Left cardiac atrium (tissue), 4 donors: ENCODE measurements at regions not wholly inside any gene's neighbourhood (a gene's known extent, or its start where the extent isn't known, plus 50 kb on each side); places are given as distances from the start of the nearest gene placed in this dataset.

Experiments used
- ATAC-seq, 2 donors: fragments of 200-7000 bp; cut with Tn5 transposase; one replicate each; pipeline ENCODE4 v1.9.1; 2020; ENCODE audit warnings: mild to moderate bottlenecking in 2 of 2, moderate library complexity in 2 of 2
- DNase-seq: peaks from one replicate; pipeline ENCODE4 v3.0.0-alpha.2; 2020
- intact Hi-C, 2 donors: fragments of 100-400 bp; cut with DNase I; formaldehyde crosslinking; loops; one replicate each; pipeline versions ENCODE4 v1.14.1 to v1.15.1; 2022 to 2023
- donor health status: DM: no; HTN: yes; CAD: no.
- donor health status: DM: no; HTN: yes; CAD: no; lungs with severe emphysema.
- donor health status: DM: yes; HTN: yes; CAD: no.
- donor health status: Dilated cardiomyopathy.

- intact Hi-C loops = no loop called here
- DNase-seq = no peak
Observed at GRCh38 chr3:61311044-61311443, 59.8 kb upstream of the FHIT start.

GRCh38 chr3:61315871-61316270, 64.6 kb upstream of the FHIT start:
- ATAC-seq (peak; percentile 34 to 59), DNase-seq (peak; percentile 16)
- intact Hi-C loops = no loop called here

More at GRCh38 chr3:61311044-61311443, 59.8 kb upstream of the FHIT start:
- no peak for ATAC-seq

- DNase-seq = no peak
- no peak for ATAC-seq
- intact Hi-C loops = no loop called here
Observed at GRCh38 chr3:61323094-61323493, 71.8 kb upstream of the FHIT start.

- DNase-seq (no peak), ATAC-seq (no peak)
- intact Hi-C loops = no loop called here
Observed at GRCh38 chr3:61331929-61332552, 80.8 kb upstream of the FHIT start.

GRCh38 chr3:61333192-61333961, 82.1 kb upstream of the FHIT start:
- ATAC-seq (no peak), DNase-seq (no peak)
- intact Hi-C loops = no loop called here

GRCh38 chr3:61334783-61335182, 83.5 kb upstream of the FHIT start:
- no peak for DNase-seq
- no peak for ATAC-seq
- intact Hi-C loops = no loop called here

- ATAC-seq (no peak), DNase-seq (no peak)
- intact Hi-C loops = no loop called here
Observed at GRCh38 chr3:61340931-61341461, 89.7 kb upstream of the FHIT start.

GRCh38 chr3:61343543-61343942, 92.3 kb upstream of the FHIT start:
- intact Hi-C loops = no loop called here
- DNase-seq (no peak), ATAC-seq (no peak)

- ATAC-seq (no peak), DNase-seq (no peak)
- intact Hi-C loops = no loop called here
Observed at GRCh38 chr3:61345020-61345419, 93.8 kb upstream of the FHIT start.

GRCh38 chr3:61347981-61348380, 96.7 kb upstream of the FHIT start:
- no peak for DNase-seq
- no peak for ATAC-seq
- intact Hi-C loops = no loop called here

GRCh38 chr3:61349717-61350116, 98.5 kb upstream of the FHIT start:
- intact Hi-C loops = no loop called here
- ATAC-seq = no peak
- DNase-seq = no peak

- no peak for DNase-seq
- ATAC-seq = no peak
- intact Hi-C loops = no loop called here
Observed at GRCh38 chr3:61350782-61351309, 99.6 kb upstream of the FHIT start.

- ATAC-seq = no peak
Observed at GRCh38 chr3:61352306-61352705, 101.1 kb upstream of the FHIT start.

GRCh38 chr3:61353382-61353781, 102.1 kb upstream of the FHIT start:
- ATAC-seq (peak in 1 of 2 donors; percentile 29), DNase-seq (no peak)
- intact Hi-C loops = no loop called here

More at GRCh38 chr3:61352306-61352705, 101.1 kb upstream of the FHIT start:
- intact Hi-C loops = no loop called here
- DNase-seq = no peak

- DNase-seq (no peak), ATAC-seq (no peak)
- intact Hi-C loops = no loop called here
Observed at GRCh38 chr3:61354604-61355003, 103.4 kb upstream of the FHIT start.

- DNase-seq = no peak
- no peak for ATAC-seq
- intact Hi-C loops = no loop called here
Observed at GRCh38 chr3:61356685-61357084, 105.4 kb upstream of the FHIT start.

- intact Hi-C loops = no loop called here
- no peak for ATAC-seq
- DNase-seq = no peak
Observed at GRCh38 chr3:61357902-61358301, 106.7 kb upstream of the FHIT start.

- intact Hi-C loops = no loop called here
- DNase-seq (peak; percentile 81), ATAC-seq (peak; percentile 96 to 97)
Observed at GRCh38 chr3:61358364-61358763, 107.1 kb upstream of the FHIT start.

GRCh38 chr3:61360297-61360965, 109.2 kb upstream of the FHIT start:
- intact Hi-C loops = no loop called here
- DNase-seq (no peak), ATAC-seq (no peak)

GRCh38 chr3:61369678-61370077, 118.4 kb upstream of the FHIT start:
- DNase-seq (no peak), ATAC-seq (no peak)
- intact Hi-C loops = no loop called here
